Fibroblast of upper back skin (primary cell): ENCODE measurements at regions not wholly inside any gene's neighbourhood (a gene's known extent, or its start where the extent isn't known, plus 50 kb on each side); places are given as distances from the start of the nearest gene placed in this dataset.
A peak's percentile ranks its signal among the peaks of the same experiment; 100 is the strongest.
"Not testable (repeated sequence)": the region's sequence is repeated elsewhere in the genome, so short reads cannot be mapped to it uniquely, and the experiment has no call there.

Experiments used
- DNase-seq: peaks from one replicate; pipeline ENCODE4 v3.0.0-alpha.2; 2013

- no peak for DNase-seq
Measured at GRCh38 chr1:101121975-101122374, 96.4 kb upstream of the DPH5 start.

- DNase-seq, result no peak
Measured at GRCh38 chr1:101121504-101121903, 95.9 kb upstream of the DPH5 start.

GRCh38 chr1:101120868-101121267, 95.3 kb upstream of the DPH5 start:
- DNase-seq, result no peak

GRCh38 chr1:101119289-101119688, 93.7 kb upstream of the DPH5 start:
- DNase-seq, result no peak

- no peak for DNase-seq
Measured at GRCh38 chr1:101116006-101116405, 90.4 kb upstream of the DPH5 start.

- DNase-seq, result no peak
Measured at GRCh38 chr1:101115112-101115511, 89.5 kb upstream of the DPH5 start.

- DNase-seq, result not testable (repeated sequence)
Measured at GRCh38 chr1:101114128-101114527, 88.5 kb upstream of the DPH5 start.

GRCh38 chr1:101112051-101112780, 86.6 kb upstream of the DPH5 start:
- no peak for DNase-seq

- DNase-seq, result no peak
Measured at GRCh38 chr1:101111461-101111860, 85.9 kb upstream of the DPH5 start.

GRCh38 chr1:101109791-101110190, 84.2 kb upstream of the DPH5 start:
- no peak for DNase-seq

GRCh38 chr1:101108111-101108500, 82.5 kb upstream of the DPH5 start:
- DNase-seq, result no peak

- DNase-seq, result no peak
Measured at GRCh38 chr1:101107496-101108110, 82.0 kb upstream of the DPH5 start.

- peak; percentile 11 for DNase-seq
Measured at GRCh38 chr1:101105877-101106276, 80.3 kb upstream of the DPH5 start.

- no peak for DNase-seq
Measured at GRCh38 chr1:101102426-101103156, 77.0 kb upstream of the DPH5 start.

GRCh38 chr1:101101360-101101759, 75.8 kb upstream of the DPH5 start:
- DNase-seq, result peak; percentile 26

- DNase-seq, result no peak
Measured at GRCh38 chr1:101100674-101101073, 75.1 kb upstream of the DPH5 start.

- DNase-seq, result no peak
Measured at GRCh38 chr1:101098907-101099306, 73.3 kb upstream of the DPH5 start.

- no peak for DNase-seq
Measured at GRCh38 chr1:101098327-101098726, 72.7 kb upstream of the DPH5 start.

GRCh38 chr1:101089613-101090338, 64.2 kb upstream of the DPH5 start:
- no peak for DNase-seq

GRCh38 chr1:101088431-101088830, 62.8 kb upstream of the DPH5 start:
- no peak for DNase-seq

- DNase-seq, result no peak
Measured at GRCh38 chr1:101086783-101087182, 61.2 kb upstream of the DPH5 start.

- no peak for DNase-seq
Measured at GRCh38 chr1:101081496-101082488, 56.2 kb upstream of the DPH5 start.
